PC-9 (cell line): ENCODE measurements at regions not wholly inside any gene's neighbourhood (a gene's known extent, or its start where the extent isn't known, plus 50 kb on each side); places are given as distances from the start of the nearest gene placed in this dataset.

Source experiments
- BruUV-seq: library from RNA; stranded (reverse); fragments of 400-500 nt; replicated peaks from 2 replicates; lab custom pipeline; 2021; lab: Mats Ljungman, UMichigan
- CTCF ChIA-PET: fragments of 300-600 bp; sonication (Branson Sonifier 250); formaldehyde crosslinking; loops from one replicate; lab custom pipeline; 2022; ENCODE audit warnings: antibody characterized with exemption; lab: Charles Lee
- POLR2A ChIA-PET: fragments of 300-600 bp; sonication (Branson Sonifier 250); formaldehyde crosslinking; loops from one replicate; lab custom pipeline; 2022; ENCODE audit warnings: antibody characterized with exemption; ENCODE audit not compliant: unreplicated experiment; lab: Charles Lee
- DNase-seq, 2 experiments: peaks; one replicate each; pipeline versions ENCODE4 v3.0.0 to v3.0.0-alpha.2; 2015 to 2022; ENCODE audit warnings: mixed read lengths in 1 of 2
- H2AFZ ChIP-seq: fragments of 200-600 bp; sonication (generic); 2 replicates; pipeline ENCODE4 v1.8.1; 2017; ENCODE audit warnings: antibody characterized with exemption
- H3F3A ChIP-seq: fragments of 200-600 bp; sonication (generic); 2 replicates; pipeline ENCODE4 v1.8.1; 2017; ENCODE audit warnings: antibody characterized with exemption, mild to moderate bottlenecking, low read depth; ENCODE audit not compliant: insufficient read depth
- H3K27ac ChIP-seq: fragments of 200-600 bp; sonication (generic); 2 replicates; pipeline ENCODE4 v1.6.1; 2016; ENCODE audit warnings: mixed run types
- H3K27me3 ChIP-seq: fragments of 200-600 bp; sonication (generic); 2 replicates; pipeline ENCODE4 v1.6.1; 2016; ENCODE audit warnings: low read depth, mixed run types; ENCODE audit not compliant: insufficient read depth
- H3K36me3 ChIP-seq: fragments of 200-600 bp; sonication (generic); 2 replicates; pipeline ENCODE4 v1.6.1; 2016; ENCODE audit warnings: low read depth, mixed run types
- H3K4me1 ChIP-seq: fragments of 200-600 bp; sonication (generic); replicated peaks from 2 replicates; pipeline ENCODE4 v1.6.1; 2016; ENCODE audit warnings: mixed run types; ENCODE audit not compliant: insufficient read depth
- H3K4me2 ChIP-seq: fragments of 200-600 bp; sonication (generic); 2 replicates; pipeline ENCODE4 v1.6.1; 2017; ENCODE audit warnings: mixed run types
- H3K4me3 ChIP-seq: fragments of 200-600 bp; sonication (generic); 2 replicates; pipeline ENCODE4 v1.6.1; 2016; ENCODE audit warnings: mixed run types
- H3K79me2 ChIP-seq: fragments of 200-600 bp; sonication (generic); 2 replicates; pipeline ENCODE4 v1.6.1; 2017; ENCODE audit warnings: low read depth, mixed run types
- H3K9me2 ChIP-seq: fragments of 200-600 bp; sonication (generic); 2 replicates; pipeline ENCODE4 v1.8.1; 2017; ENCODE audit warnings: mild to moderate bottlenecking; ENCODE audit not compliant: insufficient read depth
- H3K9me3 ChIP-seq: fragments of 200-600 bp; sonication (generic); 2 replicates; pipeline ENCODE4 v1.8.1; 2016; ENCODE audit warnings: low read depth; ENCODE audit not compliant: insufficient read depth
- H4K20me1 ChIP-seq: fragments of 200-600 bp; sonication (generic); 2 replicates; pipeline ENCODE4 v1.8.1; 2017; ENCODE audit not compliant: insufficient read depth
- CTCF ChIP-seq: fragments of 200-600 bp; sonication (generic); conservative IDR thresholded peaks from 2 replicates; pipeline ENCODE4 v1.6.1; 2017; ENCODE audit warnings: mixed run types, antibody characterized with exemption, mild to moderate bottlenecking, moderate library complexity
- EZH2 ChIP-seq: fragments of 200-600 bp; sonication (generic); IDR thresholded peaks from 2 replicates; pipeline ENCODE4 v1.8.0; 2017; ENCODE audit warnings: antibody characterized with exemption, low read depth
- intact Hi-C: fragments of 100-400 bp; cut with micrococcal nuclease; formaldehyde crosslinking; loops from one replicate; pipeline ENCODE4 v1.10.0; 2022; ENCODE audit not compliant: unreplicated experiment

GRCh38 chr4:96241819-96242218, 401.9 kb downstream of the PDHA2 start:
- H4K20me1 ChIP-seq, result no peaks in the 10 kb centered on the region
- no peaks in the 10 kb centered on the region for H3K27me3 ChIP-seq
- CTCF ChIA-PET, result no interaction called here
- BruUV-seq, result no TSS peak
- no peak for DNase-seq
- H3F3A ChIP-seq, result no peaks in the 10 kb centered on the region
- no peak overlapping the region for H3K27ac ChIP-seq
- TF ChIP-seq CTCF (no peak), EZH2 (no peak)
- H3K4me3 ChIP-seq, result no peak overlapping the region
- no peaks in the 10 kb centered on the region for H3K36me3 ChIP-seq
- no peaks in the 10 kb centered on the region for H3K9me2 ChIP-seq
- H3K79me2 ChIP-seq, result no peaks in the 10 kb centered on the region
- H3K9me3 ChIP-seq, result no peaks in the 10 kb centered on the region
- no peaks in the 10 kb centered on the region for H3K4me1 ChIP-seq
- H2AFZ ChIP-seq, result no peak overlapping the region
- H3K4me2 ChIP-seq, result no peak overlapping the region
- intact Hi-C loops, result no loop called here
- POLR2A ChIA-PET, result no interaction called here

GRCh38 chr4:96247096-96247495, 407.2 kb downstream of the PDHA2 start:
- Histone ChIP-seq H3K79me2 (no peaks in the 10 kb centered on the region), H3K9me2 (no peaks in the 10 kb centered on the region), H3K27me3 (no peaks in the 10 kb centered on the region), H3K4me2 (no peak overlapping the region), H2AFZ (no peak overlapping the region), H3K36me3 (no peaks in the 10 kb centered on the region), H3K9me3 (no peaks in the 10 kb centered on the region), H3K4me3 (no peak overlapping the region), H3K4me1 (no peaks in the 10 kb centered on the region), H3F3A (no peaks in the 10 kb centered on the region), H4K20me1 (no peaks in the 10 kb centered on the region), H3K27ac (no peak overlapping the region)
- ChIA-PET CTCF (no interaction called here), POLR2A (no interaction called here)
- intact Hi-C loops, result no loop called here
- no peak for DNase-seq
- no peak for TF ChIP-seq EZH2
- TF ChIP-seq CTCF, result no peak
- BruUV-seq, result no TSS peak

GRCh38 chr4:96248225-96248624, 408.3 kb downstream of the PDHA2 start:
- Histone ChIP-seq H2AFZ (no peak overlapping the region), H3K9me2 (no peaks in the 10 kb centered on the region), H3F3A (no peaks in the 10 kb centered on the region), H3K9me3 (no peaks in the 10 kb centered on the region), H3K27ac (no peak overlapping the region), H3K36me3 (no peaks in the 10 kb centered on the region), H3K4me2 (no peak overlapping the region), H3K4me1 (no peaks in the 10 kb centered on the region), H3K79me2 (no peaks in the 10 kb centered on the region), H3K27me3 (no peaks in the 10 kb centered on the region), H3K4me3 (no peak overlapping the region), H4K20me1 (no peaks in the 10 kb centered on the region)
- ChIA-PET CTCF (no interaction called here), POLR2A (no interaction called here)
- intact Hi-C loops, result no loop called here
- no peak for TF ChIP-seq CTCF
- no peak for TF ChIP-seq EZH2
- BruUV-seq, result no TSS peak
- no peak for DNase-seq
